ENCODE measurements at regions not wholly inside any gene's neighbourhood (a gene's known extent, or its start where the extent isn't known, plus 50 kb on each side); places are given as distances from the start of the nearest gene placed in this dataset.
"Not testable (repeated sequence)": the region's sequence is repeated elsewhere in the genome, so short reads cannot be mapped to it uniquely, and the experiment has no call there.

DNA sequence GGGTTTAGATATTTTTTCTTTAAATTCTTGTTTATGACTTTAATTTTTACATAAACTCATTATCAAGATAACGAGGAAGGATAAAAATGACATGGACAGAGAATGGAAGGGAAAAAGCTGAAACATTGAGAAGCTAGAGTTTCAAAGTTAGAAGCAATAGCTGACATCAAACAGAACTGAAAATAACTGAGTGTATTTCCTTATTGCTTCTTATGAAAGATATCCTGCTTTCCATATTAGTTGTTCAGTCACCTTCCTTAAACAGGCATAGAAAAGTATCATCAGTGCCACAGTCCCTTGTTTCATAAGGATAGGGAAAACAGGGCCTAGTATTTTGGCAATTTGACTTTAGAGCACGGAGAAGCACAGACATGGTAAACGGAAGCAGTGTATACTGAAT, 460.5 kb upstream of the GHITM start:
- no peak for DNase-seq

DNA sequence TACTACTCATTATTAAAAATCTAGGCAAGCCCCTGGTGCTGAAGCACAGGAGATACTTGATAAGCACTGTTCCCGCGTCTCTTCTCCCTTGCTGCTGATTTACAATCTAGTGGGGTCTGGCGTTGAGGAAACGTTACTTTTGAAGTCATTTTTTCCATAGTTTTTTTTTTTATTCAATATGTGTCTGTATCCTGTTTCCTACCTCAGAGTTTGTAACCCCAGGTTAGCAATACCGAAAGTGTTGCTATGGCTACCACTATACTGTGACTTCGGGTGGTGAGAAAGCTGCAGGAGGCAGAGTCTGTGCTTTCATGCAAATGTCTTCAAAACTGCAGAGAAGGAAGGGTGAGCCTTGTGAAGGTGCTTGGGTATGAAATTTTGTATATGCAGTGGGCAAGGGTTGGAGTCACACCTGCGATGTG, 458.8 kb upstream of the GHITM start:
- no peak for DNase-seq

DNA sequence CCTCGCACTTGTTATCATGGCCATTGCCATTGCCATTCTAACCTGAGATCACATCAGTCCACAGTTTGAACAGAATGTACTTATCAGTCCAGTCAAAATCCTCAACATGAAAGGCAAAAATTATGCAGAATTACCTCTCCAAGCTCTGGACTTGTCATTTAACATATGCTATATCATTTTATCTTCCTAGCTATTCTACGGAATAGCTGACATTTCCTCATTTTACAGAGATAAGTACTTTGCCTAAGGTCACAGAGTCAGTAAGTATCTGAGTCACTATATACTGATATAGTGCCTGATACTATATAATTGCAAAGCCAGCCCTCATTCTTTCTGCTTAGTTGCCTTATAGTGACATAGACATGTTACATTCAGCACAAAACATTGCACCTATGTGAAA, 456.9 kb upstream of the GHITM start:
- DNase-seq = no peak

DNA sequence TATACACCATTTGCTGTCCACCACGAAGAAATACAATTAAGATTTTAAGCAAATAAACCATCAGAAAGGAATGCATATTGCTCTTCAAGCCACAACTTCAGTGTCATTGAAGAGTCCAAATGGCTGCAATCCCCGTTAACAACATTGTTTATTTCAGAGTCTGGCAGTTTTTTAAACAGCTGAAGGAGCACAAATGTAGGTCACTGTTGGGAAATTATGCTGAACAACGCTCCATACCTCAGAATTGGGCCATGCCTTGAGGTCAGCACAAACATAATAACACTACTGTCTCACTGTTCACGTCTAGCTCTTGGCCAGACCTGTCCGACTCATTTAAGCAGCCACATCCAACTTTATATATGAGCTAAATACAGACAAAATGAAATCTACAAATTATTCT, 453.9 kb upstream of the GHITM start:
- DNase-seq = no peak

DNA sequence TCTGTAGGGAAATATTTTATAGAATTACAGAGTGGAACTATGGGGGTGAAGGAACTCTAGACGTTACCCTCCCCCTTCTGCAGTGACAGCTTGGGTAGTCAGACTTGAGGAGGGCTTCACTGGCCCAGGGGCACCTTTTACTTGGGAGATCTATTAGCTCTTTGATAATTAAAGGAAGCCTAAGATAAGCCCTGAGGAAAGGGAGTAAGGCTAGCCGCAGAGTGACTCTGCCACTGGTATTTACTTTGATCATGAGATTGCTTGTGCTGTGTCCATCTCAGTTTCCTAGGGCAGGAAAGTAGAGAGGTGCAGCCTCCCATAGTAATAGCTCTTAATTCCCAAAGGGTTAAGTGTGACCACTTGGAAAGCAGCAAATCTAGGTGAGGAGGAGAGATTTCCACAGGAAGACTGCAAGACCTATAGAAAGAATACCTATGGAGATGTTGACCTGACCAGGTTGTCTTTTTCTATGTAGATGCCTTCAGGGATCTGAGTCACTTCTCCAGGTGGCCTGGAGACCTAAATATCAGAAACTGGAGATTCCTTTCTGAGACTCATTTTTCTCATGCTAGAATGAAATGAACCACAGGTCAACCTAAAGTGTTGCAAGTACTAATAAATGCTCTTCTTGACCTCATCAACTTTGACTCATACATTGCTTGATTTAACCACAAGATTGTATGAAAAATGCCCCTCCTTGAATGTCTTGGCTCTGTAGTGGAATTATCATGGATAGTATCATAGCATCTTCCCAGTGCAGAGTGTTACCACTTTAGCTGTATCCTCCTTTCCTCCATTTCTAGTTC, 447.3 kb upstream of the GHITM start:
- no peak for DNase-seq

DNA sequence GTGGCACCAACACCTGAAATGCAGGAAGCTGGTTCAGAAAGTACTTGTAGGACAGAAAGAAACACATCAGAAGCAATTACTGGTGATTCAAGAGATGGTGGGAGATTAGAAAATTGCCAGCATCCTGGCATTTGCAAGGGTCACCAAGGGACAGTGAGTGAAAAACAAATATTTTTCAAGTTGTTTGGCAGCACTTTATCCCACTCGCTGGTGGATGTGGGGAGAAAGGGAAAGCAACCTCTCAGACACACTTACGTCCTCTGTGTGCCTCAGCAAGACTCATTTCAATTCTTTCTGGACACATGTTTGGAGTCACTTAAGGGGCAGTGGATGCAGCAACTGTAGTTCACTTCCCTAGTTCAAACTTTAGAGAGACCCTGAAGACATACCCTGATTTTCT, 440.4 kb upstream of the GHITM start:
- no peak for DNase-seq

DNA sequence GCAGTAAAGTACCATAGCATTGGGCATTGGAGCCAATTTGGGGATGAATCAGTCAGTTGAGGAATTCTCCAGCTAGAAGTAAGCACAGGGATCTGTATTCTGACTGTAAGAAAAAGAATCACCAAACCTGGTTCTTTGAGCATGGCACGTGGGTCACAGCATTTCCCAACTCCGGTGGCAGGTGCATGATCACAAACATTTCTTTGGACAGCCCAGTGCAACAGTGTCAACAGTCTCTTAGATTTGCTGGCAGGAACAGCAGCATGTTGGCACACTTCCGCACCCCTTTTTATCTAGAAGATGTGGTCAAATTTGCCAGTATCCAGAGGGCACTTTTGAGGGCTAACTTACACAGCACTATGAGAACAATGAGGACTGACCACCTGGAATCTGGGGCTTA, 437.5 kb upstream of the GHITM start:
- no peak for DNase-seq

DNA sequence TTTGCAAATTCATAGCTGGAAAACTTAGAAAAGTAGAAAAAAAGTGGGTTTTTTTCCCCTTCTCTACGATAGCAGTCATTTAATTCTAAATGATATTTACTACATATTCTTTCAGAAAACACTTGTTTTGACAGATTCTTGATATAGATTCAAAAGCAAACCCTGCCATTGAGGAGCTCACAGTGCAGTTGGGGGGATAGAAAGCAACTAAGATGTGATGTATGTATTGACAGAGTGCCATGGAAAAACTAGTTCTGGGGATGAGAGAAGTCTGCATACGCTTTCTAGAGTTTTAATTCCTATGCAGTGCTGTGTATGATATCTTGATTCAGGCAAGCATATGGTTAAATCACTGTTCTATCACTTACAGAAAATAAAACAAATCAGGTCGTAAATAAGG, 436.6 kb upstream of the GHITM start:
- DNase-seq = no peak

DNA sequence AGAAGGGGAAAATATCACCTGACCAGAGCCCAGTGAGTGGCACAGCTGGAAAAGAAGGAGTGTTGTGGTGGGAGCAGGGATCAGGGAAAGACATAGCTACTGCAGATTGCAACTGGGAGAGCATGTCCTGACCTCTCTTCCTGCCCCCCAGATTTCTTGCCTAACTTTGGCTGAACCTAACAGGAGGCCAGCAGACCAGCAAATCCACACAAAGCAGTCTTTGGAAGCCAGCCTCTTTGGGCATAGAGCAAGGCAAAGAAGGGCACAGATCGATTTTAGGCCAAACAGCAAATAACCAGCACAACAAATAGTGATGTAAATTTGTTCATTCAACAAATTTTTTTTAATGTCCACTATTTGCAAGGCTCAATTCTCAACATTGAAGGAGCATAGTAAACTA, 433.2 kb upstream of the GHITM start:
- no peak for DNase-seq

DNA sequence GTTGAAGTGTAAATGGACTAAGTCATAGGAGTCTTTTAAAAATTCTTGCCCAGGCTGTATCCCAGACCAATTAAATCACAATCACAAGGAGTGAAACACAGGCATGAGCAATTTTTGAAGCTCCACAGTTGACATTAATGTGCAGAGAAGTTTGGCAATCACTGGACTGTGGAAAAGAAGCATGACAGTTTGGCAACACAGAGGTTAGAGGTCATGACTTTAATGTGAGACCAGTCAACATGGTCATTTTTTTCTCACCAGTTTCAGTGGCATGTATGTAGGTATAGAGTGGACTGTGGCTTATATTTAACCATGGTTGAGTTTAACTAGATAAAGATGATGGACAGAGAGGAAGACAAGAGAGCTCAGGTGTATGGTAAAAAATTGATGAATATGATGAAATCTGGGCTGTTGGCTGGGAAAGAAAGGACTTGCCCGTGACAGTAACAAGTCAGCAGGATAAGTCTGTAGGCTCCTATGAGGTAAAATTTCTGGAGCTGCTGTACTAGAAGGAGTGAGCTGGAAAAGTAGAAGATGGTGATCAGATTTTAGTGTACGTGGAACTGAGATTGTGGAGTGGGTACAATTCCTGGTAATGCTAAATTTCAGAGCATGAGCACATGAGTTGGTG, 432.2 kb upstream of the GHITM start:
- DNase-seq = no peak

DNA sequence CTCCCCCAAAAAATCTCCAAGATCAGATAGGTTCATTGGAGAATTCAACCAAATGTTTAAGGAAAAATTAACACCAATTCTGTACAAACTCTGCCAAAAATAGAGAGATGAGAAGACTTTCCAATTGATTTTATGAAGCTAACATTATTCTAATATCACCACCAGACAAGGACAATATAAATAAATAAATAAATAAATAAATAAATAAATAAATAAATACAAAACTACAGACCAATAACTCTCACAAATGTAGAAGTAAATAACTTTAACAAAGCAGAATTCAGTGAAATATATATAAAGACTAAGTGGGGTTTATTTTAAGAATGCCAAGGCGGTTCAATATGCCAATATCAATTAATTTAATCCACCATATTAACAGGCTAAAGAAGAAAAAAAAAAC, 425.9 kb upstream of the GHITM start:
- no peak for DNase-seq

DNA sequence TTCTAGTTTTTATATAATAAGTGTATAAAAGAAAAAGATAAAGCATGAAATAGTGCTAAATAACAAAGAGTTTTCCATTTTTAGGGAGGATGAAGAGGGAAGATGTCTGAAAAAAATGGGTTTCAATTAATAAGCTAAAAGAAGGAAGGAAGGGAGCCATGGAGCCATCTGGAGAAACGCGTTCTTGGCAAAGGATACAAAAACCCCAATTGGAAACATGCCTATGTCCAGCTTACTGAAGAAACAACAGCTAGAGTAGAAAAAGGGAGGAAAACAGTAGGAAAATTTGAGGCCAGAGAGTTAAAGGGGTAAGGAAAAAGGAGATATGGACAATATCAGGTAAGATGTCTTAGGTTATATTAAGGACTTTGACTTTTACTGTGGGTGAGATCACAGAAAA, 416.2 kb upstream of the GHITM start:
- DNase-seq = no peak

DNA sequence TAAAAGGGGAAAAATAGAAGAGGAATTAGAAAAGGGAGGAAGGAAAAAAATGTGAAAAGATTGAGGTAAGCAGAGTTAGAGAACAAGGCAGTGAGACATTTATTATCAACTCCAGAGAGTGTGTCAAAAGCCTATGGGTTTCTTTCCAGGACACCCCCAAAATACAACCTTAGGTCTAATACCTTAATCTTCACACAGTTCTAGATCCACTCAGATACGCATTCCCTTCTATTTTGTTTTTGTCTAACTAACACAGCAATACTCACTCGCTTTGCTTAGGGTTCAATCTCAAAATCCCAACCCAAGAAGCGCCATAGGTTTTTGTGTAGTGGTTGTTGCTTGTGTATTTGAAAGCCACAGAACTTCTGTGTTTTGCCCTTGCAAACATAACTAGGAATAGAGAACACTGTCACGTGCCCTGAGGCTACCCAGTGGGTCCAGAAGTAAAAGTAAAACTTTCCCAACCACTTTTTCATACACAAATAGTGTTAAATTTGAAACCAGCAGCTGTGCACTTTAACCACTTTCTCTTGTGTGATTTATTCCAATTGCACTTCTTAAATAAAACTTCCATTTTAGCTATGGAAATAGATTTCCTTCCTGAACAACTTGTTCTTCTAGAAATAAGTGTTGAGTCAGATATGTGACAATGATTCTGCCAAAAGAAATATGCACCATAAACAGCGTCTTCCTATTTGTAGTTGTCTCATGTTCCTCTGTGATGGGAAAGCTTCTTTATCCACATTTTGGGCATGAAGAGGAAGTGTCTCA, 414.7 kb upstream of the GHITM start:
- DNase-seq = no peak

DNA sequence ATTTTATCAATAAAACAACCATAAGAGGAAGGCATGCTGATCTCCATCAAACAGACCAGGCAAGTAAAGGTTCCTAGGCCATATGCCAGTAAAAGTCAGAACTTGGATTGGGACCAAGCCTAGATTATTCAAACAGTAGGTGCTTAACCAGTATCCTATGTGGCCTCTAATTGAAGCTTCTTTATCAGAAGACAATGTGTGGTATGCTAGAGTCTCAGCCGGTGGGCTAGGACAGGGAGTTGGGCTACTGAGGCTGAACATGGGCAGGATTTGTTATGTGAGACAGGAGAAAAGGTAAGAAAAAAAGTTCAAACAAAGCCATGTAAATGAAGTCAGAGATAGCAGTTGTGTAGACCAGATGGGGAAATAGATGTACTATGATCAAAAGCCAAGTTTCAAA, 413.7 kb upstream of the GHITM start:
- DNase-seq = no peak

DNA sequence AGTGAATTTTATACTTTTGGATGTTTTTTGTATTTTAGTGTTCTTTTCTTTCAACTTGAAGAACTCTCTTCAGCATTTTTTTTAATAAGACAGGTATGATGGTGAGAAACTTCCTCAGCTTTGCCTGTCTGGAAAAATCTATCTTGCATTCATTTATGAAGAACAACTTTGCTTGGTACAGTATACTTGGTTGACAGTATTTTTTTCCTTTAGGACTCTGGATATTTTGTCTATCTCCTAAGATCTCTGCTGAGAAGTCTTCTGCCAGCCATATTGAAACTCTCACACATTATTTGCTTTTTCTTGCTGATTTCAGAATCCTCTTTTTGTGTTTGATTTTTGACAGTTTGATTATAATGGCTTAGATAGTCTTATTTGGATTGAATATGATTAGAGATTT, 405.0 kb upstream of the GHITM start:
- no peak for DNase-seq

DNA sequence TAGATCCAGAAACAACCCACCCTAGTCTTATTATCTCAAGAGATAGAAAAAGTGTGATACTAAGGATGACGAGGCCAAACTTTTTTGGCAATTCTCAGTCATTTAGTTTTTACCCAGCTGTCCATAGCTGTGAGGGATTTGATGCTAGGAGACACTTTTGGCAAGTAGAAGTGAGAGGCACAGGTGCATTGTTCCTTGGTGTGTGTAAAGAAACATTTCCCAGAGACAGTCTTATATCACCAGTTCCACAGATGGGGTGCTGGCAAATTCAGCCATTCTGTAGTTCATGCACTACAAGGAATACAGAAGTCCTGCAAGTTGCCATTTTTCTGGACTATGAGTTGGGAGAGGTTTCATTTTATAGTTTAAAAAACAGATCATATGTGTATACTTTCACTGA, 403.3 kb upstream of the GHITM start:
- no peak for DNase-seq

DNA sequence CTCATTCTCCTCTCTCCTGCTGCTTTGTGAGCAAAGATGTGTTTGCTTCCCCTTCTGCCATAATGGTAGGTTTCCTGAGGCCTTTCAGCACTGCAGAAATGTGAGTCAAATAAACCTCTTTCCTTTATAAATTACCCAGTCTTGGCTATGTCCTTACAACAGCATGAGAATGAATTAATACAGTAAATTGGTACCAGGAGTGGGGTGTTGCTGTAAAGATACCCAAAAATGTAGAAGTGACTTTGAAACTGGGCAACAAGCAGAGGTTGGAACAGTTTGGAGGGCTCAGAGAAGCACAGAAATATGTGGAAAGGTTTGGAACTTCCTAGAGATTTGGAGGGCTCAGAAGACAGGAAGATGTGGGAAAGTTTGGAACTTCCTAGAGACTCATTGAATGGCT, 388.7 kb upstream of the GHITM start:
- DNase-seq = no peak

DNA sequence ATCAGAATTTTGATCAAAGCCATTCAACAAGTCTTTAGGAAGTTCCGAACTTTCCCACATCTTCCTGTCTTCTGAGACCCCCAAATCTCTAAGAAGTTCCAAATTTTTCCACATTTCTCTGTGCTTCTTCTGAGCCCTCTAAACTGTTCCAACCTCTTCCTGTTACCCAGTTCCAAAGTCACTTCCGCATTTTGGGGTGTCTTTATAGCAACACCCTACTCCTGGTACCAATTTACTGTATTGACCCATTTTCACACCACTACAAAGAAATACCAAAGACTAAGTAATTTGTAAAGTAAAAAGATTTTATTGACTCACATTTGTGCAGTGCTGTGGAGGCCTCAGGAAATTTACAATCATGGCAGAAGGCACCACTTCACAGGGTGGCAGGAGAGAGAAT, 385.8 kb upstream of the GHITM start:
- DNase-seq = no peak

DNA sequence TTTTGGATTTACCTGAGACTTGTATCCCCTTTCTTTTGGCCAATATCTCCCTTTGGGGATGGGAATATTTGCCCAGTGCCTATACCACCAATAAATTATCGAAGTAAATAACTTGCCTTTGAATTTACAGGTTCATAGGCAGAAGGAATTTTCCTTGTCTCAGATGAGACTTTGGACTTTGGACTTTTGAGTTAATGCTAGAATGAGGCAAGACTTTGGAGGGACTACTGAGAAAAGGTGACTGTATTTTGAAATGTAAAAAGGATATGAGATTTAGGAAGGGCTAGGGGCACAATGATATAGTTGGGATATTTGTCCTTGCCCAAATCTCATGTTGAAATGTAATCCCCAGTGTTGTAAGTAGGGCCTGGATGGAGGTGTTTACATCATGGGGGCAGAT, 384.5 kb upstream of the GHITM start:
- DNase-seq = no peak

DNA sequence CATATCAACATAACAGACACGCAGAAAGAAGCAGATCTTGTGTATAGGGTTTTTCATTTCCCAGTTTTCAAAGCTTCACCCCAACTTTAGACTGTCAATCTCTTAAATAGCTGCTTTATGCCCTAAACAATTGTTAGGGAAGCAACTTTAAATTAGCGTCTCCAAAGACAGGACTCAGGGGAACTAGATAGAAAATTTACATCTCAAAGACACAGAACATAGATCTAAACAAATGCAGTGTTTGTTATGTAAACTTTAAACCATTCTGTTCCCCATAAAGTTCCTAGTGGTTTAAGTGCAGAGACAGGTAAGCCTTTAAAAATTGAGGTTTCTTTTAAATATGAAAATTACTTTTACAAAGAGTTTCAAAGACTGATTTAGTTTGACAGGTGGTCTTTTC, 379.2 kb upstream of the GHITM start:
- DNase-seq = no peak

DNA sequence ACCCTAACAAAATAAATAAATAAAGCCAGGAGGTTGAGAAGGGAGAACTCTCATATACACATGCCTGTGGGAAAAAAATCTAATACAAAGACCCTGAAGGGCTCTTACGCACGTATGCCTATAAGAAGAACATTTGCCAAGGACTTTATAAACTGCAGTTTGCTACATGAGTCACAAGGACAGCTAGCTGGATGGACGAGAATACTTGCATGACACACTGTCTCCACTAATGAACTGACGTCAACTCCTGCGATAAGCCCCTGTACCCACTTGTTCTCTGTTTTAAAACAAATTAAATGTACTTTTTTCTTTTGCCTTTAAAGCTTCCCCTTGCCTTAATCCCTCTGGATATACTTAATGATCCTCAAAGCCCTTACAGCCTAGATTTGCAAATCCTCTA, 374.6 kb upstream of the GHITM start:
- no peak for DNase-seq

DNA sequence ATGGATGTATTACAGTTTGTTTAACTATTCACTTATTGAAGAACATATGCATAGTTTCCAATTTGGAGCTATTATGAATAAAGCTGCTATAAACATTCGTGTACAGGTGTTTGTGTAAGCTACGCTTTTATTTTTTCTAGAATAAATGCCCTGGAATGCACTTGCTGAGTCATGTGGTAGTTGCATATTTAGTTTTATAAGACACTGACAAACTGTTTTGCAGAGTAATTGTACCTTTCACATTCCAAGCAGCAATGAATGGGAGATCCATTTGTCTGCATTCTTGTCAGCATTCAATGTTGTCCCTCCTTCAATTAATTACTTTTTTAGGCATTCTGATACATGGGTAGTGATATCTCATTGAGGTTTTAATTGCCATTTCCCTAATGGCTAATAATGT, 373.6 kb upstream of the GHITM start:
- no peak for DNase-seq

DNA sequence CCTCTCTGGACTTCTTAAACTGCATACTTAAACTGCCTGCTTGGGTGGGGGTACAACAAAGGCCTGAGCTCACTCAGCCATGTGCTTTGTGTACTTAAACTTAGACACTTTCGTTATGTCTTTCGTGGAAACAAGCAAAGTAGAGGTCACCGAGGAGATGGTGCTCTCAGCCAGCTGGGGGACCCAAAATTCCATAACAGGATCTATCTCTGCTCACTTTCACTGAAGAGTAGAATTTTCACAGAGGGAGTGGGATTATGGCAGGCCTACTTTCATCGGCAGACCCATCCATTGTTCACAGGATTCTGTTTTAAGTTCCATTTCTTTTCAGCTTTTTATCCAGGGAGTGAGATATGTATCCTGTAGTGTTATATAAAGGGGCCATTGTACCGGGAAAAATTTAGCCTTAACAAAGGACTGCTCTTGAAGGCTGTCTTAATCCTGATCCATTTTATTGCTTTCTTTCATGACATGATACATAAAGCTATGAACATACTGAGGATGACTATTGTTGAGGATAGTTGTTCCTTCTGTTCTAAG, 370.0 kb upstream of the GHITM start:
- DNase-seq = no peak

DNA sequence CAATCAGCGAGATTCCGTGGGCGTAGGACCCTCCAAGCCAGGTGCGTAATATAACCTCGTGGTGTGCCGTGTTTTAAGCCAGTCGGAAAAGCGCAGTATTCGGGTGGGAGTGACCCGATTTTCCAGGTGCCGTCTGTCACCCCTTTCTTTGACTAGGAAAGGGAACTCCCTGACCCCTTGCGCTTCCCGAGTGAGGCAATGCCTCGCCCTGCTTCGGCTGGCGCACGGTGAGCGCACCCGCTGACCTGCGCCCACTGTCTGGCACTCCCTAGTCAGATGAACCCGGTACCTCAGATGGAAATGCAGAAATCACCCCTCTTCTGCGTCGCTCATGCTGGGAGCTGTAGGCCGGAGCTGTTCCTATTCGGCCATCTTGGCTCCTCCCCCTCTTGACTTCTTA, 352.6 kb upstream of the GHITM start:
- not testable (repeated sequence) for DNase-seq

Measured in suppressor macrophage treated with lipopolysaccharide for 1 hour (primary cell).